NCI-H187 (cell line): ENCODE measurements at regions not wholly inside any gene's neighbourhood (a gene's known extent, or its start where the extent isn't known, plus 50 kb on each side); places are given as distances from the start of the nearest gene placed in this dataset.
"Not testable (repeated sequence)": the region's sequence is repeated elsewhere in the genome, so short reads cannot be mapped to it uniquely, and the experiment has no call there.

Experiments used
- DNase-seq, 2 experiments: peaks; one replicate each; lab custom pipeline; 2025; lab: John Stamatoyannopoulos, UW

GRCh38 chr1:222065234-222065633 is 323.3 kb upstream of the DUSP10 start:
- no peak for DNase-seq

- DNase-seq, result no peak
These were observed 322.7 kb upstream of the DUSP10 start for GRCh38 chr1:222064388-222065211.

- no peak for DNase-seq
These were observed 320.8 kb upstream of the DUSP10 start for GRCh38 chr1:222062640-222063039.

- DNase-seq, result no peak
These were observed 319.9 kb upstream of the DUSP10 start for GRCh38 chr1:222061711-222062359.

GRCh38 chr1:222060210-222060916 is 318.5 kb upstream of the DUSP10 start:
- DNase-seq, result no peak

GRCh38 chr1:222058249-222058648 is 316.4 kb upstream of the DUSP10 start:
- no peak for DNase-seq

- DNase-seq, result no peak
These were observed 315.3 kb upstream of the DUSP10 start for GRCh38 chr1:222057162-222057561.

- no peak for DNase-seq
These were observed 312.5 kb upstream of the DUSP10 start for GRCh38 chr1:222054416-222054815.

GRCh38 chr1:222053790-222054294 is 312.0 kb upstream of the DUSP10 start:
- DNase-seq, result no peak

- DNase-seq, result not testable (repeated sequence)
These were observed 309.4 kb upstream of the DUSP10 start for GRCh38 chr1:222051311-222051710.

GRCh38 chr1:222049661-222050060 is 307.8 kb upstream of the DUSP10 start:
- DNase-seq, result not testable (repeated sequence)

- DNase-seq, result no peak
These were observed 307.3 kb upstream of the DUSP10 start for GRCh38 chr1:222049176-222049575.

- DNase-seq, result no peak
These were observed 306.3 kb upstream of the DUSP10 start for GRCh38 chr1:222048094-222048595.

GRCh38 chr1:222047366-222047765 is 305.5 kb upstream of the DUSP10 start:
- no peak for DNase-seq

GRCh38 chr1:222046684-222047263 is 304.9 kb upstream of the DUSP10 start:
- DNase-seq, result no peak

GRCh38 chr1:222045786-222046185 is 303.9 kb upstream of the DUSP10 start:
- DNase-seq, result no peak

- no peak for DNase-seq
These were observed 303.3 kb upstream of the DUSP10 start for GRCh38 chr1:222045236-222045635.

- no peak for DNase-seq
These were observed 301.8 kb upstream of the DUSP10 start for GRCh38 chr1:222043444-222044292.

- no peak for DNase-seq
These were observed 300.2 kb upstream of the DUSP10 start for GRCh38 chr1:222042120-222042519.

GRCh38 chr1:222040955-222041354 is 299.1 kb upstream of the DUSP10 start:
- DNase-seq, result no peak
